ENCODE measurements at regions not wholly inside any gene's neighbourhood (a gene's known extent, or its start where the extent isn't known, plus 50 kb on each side); places are given as distances from the start of the nearest gene placed in this dataset.
"Not testable (repeated sequence)": the region's sequence is repeated elsewhere in the genome, so short reads cannot be mapped to it uniquely, and the experiment has no call there.

- no peak for TF ChIP-seq POLR2A (IDR thresholded peaks at IDR 0.05)
- TF ChIP-seq CTCF (IDR thresholded peaks at IDR 0.05) = no peak
- intact Hi-C loops (cut with DNase I; ENCODE audit: low total_unique reads) = no loop called here
- 93% methylated on average over 3 of the region's 3 CpGs for WGBS, 2 donors
- no peak overlapping the region for H3K4me3 ChIP-seq (ENCODE audit: low read depth, poor library complexity, severe bottlenecking)
- DNase-seq (ENCODE audit: low spot score in 2 of 2) = no peak
These were observed 258.6 kb downstream of the FAT4 start for GRCh38 chr4:125573368-125573767.

GRCh38 chr4:125573786-125574185, 259.0 kb downstream of the FAT4 start:
- intact Hi-C loops (cut with DNase I; ENCODE audit: low total_unique reads) = no loop called here

GRCh38 chr4:125582302-125582701, 267.5 kb downstream of the FAT4 start:
- intact Hi-C loops (cut with DNase I; ENCODE audit: low total_unique reads) = no loop called here
- TF ChIP-seq POLR2A (IDR thresholded peaks at IDR 0.05) = no peak
- no peak for TF ChIP-seq CTCF (IDR thresholded peaks at IDR 0.05)
- 67 to 76% methylated on average over 1 of the region's 1 CpG for WGBS, 2 donors
- H3K4me3 ChIP-seq (ENCODE audit: low read depth, poor library complexity, severe bottlenecking) = no peak overlapping the region
- DNase-seq (ENCODE audit: low spot score in 2 of 2) = no peak

More at GRCh38 chr4:125573786-125574185, 259.0 kb downstream of the FAT4 start:
- TF ChIP-seq CTCF (IDR thresholded peaks at IDR 0.05) (no peak), POLR2A (IDR thresholded peaks at IDR 0.05) (no peak)
- DNase-seq (ENCODE audit: low spot score in 2 of 2) = no peak
- H3K4me3 ChIP-seq (ENCODE audit: low read depth, poor library complexity, severe bottlenecking) = no peak overlapping the region
- 67 to 88% methylated on average over 1 of the region's 1 CpG for WGBS, 2 donors

- 94 to 96% methylated on average over 1 of the region's 1 CpG for WGBS, 2 donors
These were observed 275.4 kb downstream of the FAT4 start for GRCh38 chr4:125590158-125590557.

DNA sequence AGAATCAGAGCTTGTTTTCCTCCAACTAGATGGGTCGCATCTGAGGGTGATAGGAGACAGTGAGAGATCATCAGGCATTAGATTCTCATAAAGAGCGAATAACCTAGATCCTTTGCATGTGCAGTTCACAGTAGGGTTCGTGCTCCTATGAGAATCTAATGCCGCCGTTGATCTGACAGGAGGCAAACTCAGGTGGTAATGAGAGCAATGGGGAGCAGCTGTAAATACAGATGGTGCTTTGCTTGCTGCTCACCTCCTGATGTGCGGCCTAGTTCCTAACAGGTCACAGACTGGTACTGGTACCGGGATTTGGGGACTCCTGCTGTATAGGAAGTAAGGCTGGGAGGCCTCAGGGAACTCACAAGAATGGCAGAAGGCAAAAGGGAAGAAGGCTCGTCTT, 276.5 kb downstream of the FAT4 start:
- H3K4me3 ChIP-seq (ENCODE audit: low read depth, poor library complexity, severe bottlenecking) = no peak overlapping the region
- intact Hi-C loops (cut with DNase I; ENCODE audit: low total_unique reads) = no loop called here
- WGBS, 2 donors = 95 to 97% methylated on average over 8 of the region's 8 CpGs
- TF ChIP-seq CTCF (IDR thresholded peaks at IDR 0.05) = no peak
- no peak for TF ChIP-seq POLR2A (IDR thresholded peaks at IDR 0.05)
- DNase-seq (ENCODE audit: low spot score in 2 of 2) = no peak

More at GRCh38 chr4:125590158-125590557, 275.4 kb downstream of the FAT4 start:
- no peak for DNase-seq (ENCODE audit: low spot score in 2 of 2)
- no peak overlapping the region for H3K4me3 ChIP-seq (ENCODE audit: low read depth, poor library complexity, severe bottlenecking)
- TF ChIP-seq CTCF (IDR thresholded peaks at IDR 0.05) (no peak), POLR2A (IDR thresholded peaks at IDR 0.05) (no peak)
- intact Hi-C loops (cut with DNase I; ENCODE audit: low total_unique reads) = no loop called here

DNA sequence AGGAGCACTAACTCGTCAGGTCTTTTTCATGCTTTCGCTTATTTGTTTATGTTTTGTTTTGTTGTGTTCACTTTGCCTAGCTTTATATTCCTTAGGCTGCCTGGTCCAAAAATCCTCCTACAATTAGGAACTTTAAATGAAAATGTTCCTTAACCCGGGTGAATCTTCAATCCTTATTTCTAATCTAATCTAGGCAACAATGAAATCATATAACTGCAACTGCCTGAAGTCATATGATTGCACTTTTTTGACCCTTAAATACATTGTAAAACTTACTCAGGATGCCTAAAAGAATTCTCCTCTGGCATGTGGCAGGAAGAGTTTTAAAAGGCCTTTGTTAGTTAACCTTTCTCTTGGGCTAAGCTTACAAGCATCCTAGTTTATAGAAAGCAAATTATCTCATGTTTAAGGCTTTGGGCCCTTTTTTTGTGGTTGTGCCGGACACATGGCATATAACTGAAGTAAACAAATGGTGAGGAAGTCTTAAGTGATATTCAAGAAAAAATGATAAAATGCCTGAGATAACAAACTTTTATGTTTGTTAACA, 279.4 kb downstream of the FAT4 start:
- TF ChIP-seq CTCF (IDR thresholded peaks at IDR 0.05) (no peak), POLR2A (IDR thresholded peaks at IDR 0.05) (no peak)

GRCh38 chr4:125605926-125606325, 291.2 kb downstream of the FAT4 start:
- DNase-seq (ENCODE audit: low spot score in 2 of 2); H3K4me3 ChIP-seq (ENCODE audit: low read depth, poor library complexity, severe bottlenecking); intact Hi-C loops (cut with DNase I; ENCODE audit: low total_unique reads): not testable (repeated sequence)
- WGBS, 2 donors = 74 to 78% methylated on average over 2 of the region's 2 CpGs

More for the DNA sequence above, 279.4 kb downstream of the FAT4 start:
- intact Hi-C loops (cut with DNase I; ENCODE audit: low total_unique reads) = no loop called here
- DNase-seq (ENCODE audit: low spot score in 2 of 2) = no peak
- H3K4me3 ChIP-seq (ENCODE audit: low read depth, poor library complexity, severe bottlenecking) = no peak overlapping the region
- 87% methylated on average over 4 of the region's 4 CpGs for WGBS, 2 donors

All from lower leg skin (tissue), 4 donors.